HepG2 (cell line): ENCODE measurements at regions not wholly inside any gene's neighbourhood (a gene's known extent, or its start where the extent isn't known, plus 50 kb on each side); places are given as distances from the start of the nearest gene placed in this dataset.

ENCODE experiments used
- ATAC-seq: fragments of 200-7000 bp; cut with Tn5 transposase; 3 replicates; pipeline ENCODE4 v1.9.1; 2020; ENCODE audit warnings: mild to moderate bottlenecking, moderate library complexity
- BruUV-seq: library from RNA; stranded (reverse); fragments of 400-500 nt; replicated peaks from 2 replicates; lab custom pipeline; 2021; lab: Mats Ljungman, UMichigan
- CTCF ChIA-PET: fragments of 300-600 bp; formaldehyde crosslinking; extraction: SDS; loops from one replicate; lab custom pipeline; 2021; ENCODE audit warnings: low total read pairs, inconsistent platforms, low intra/inter-chr PET ratio; lab: Yijun Ruan, JAX
- POLR2A ChIA-PET: fragments of 350-600 bp; sonication (Branson Sonifier 250); formaldehyde crosslinking; loops from one replicate; lab custom pipeline; 2020; ENCODE audit warnings: antibody characterized with exemption, inconsistent platforms; lab: Yijun Ruan, JAX
- DNase-seq: peaks from one replicate; pipeline ENCODE4 v3.0.0-alpha.2; 2015; ENCODE audit warnings: low spot score
- FAIRE-seq: peaks from 3 replicates; lab custom pipeline; 2011; peaks lifted over from hg19 to GRCh38; lab: Jason Lieb, UNC
- H2AFZ ChIP-seq: one replicate; pipeline ENCODE4 v1.6.1; 2011; ENCODE audit warnings: low read length, inconsistent platforms
- H3K27ac ChIP-seq: fragments of 300-600 bp; 3 replicates; pipeline ENCODE4 v1.8.0; 2011; ENCODE audit warnings: mixed run types, mild to moderate bottlenecking, mixed read lengths, low read length, inconsistent platforms; ENCODE audit not compliant: insufficient read depth; ENCODE audit errors: extremely low read length
- H3K27me3 ChIP-seq, 2 experiments: fragments of 200-600 bp in 1 of 2; 2 replicates in 1 of 2; 3 replicates in 1 of 2; pipeline versions ENCODE4 v1.6.0 to v1.8.0; 2011; ENCODE audit warnings: low read length in 2 of 2, mild to moderate bottlenecking in 2 of 2, moderate library complexity in 2 of 2, inconsistent platforms in 1 of 2; ENCODE audit not compliant: insufficient read depth in 2 of 2, control insufficient read depth in 1 of 2
- H3K36me3 ChIP-seq, 2 experiments: fragments of 200-600 bp in 1 of 2; replicated peaks in 1 of 2; 2 replicates in 1 of 2; 3 replicates in 1 of 2; pipeline versions ENCODE4 v1.5.1 to v1.8.0; 2011; ENCODE audit warnings: low read length in 2 of 2, inconsistent platforms in 1 of 2; ENCODE audit not compliant: insufficient read depth in 2 of 2, control insufficient read depth in 1 of 2
- H3K4me1 ChIP-seq: 2 replicates; pipeline ENCODE4 v1.5.1; 2012; ENCODE audit warnings: low read length, inconsistent platforms; ENCODE audit not compliant: insufficient read depth
- H3K4me2 ChIP-seq: 2 replicates; pipeline ENCODE4 v1.6.0; 2011; ENCODE audit warnings: low read depth, low read length, inconsistent platforms
- H3K4me3 ChIP-seq, 3 experiments: fragments of 200-600 bp in 1 of 3; sonication (generic), shearing (Covaris generic) in 1 of 3; replicated peaks in 1 of 3; 2 replicates each; pipeline ENCODE4 v1.5.1; 2011 to 2016; ENCODE audit warnings: low read length in 3 of 3, inconsistent platforms in 2 of 3, low read depth in 2 of 3, mild to moderate bottlenecking in 2 of 3, control low read depth in 1 of 3, mixed read lengths in 1 of 3; ENCODE audit not compliant: insufficient read depth in 1 of 3
- H3K79me2 ChIP-seq: one replicate; pipeline ENCODE4 v1.6.1; 2011; ENCODE audit warnings: low read length, inconsistent platforms; ENCODE audit not compliant: insufficient read depth
- H3K9ac ChIP-seq: 2 replicates; pipeline ENCODE4 v1.6.0; 2011; ENCODE audit warnings: mild to moderate bottlenecking, low read depth, low read length, inconsistent platforms; ENCODE audit not compliant: insufficient read depth
- H3K9me3 ChIP-seq: 2 replicates; pipeline ENCODE4 v1.5.1; 2012; ENCODE audit warnings: mild to moderate bottlenecking, low read length
- H4K20me1 ChIP-seq: 2 replicates; pipeline ENCODE4 v1.6.0; 2011; ENCODE audit warnings: inconsistent platforms, mild to moderate bottlenecking, low read length, moderate library complexity; ENCODE audit not compliant: insufficient read depth
- ARNT2 ChIP-seq: sonication (generic); formaldehyde crosslinking; IDR thresholded peaks from 2 replicates; pipeline ENCODE4 v1.8.0; 2022; ENCODE audit warnings: mild to moderate bottlenecking, low read depth, missing genetic modification reagents, moderate library complexity
- EP300 ChIP-seq, 3 experiments: sonication (generic) in 1 of 3; formaldehyde crosslinking in 1 of 3; IDR thresholded peaks; 2 replicates each; pipeline versions ENCODE4 v1.5.1 to v1.6.1; 2011 to 2020; ENCODE audit warnings: low read depth in 2 of 3, low read length in 2 of 3, borderline replicate concordance in 1 of 3, improper control_type of control experiment in 1 of 3, mild to moderate bottlenecking in 1 of 3, missing genetic modification reagents in 1 of 3, moderate library complexity in 1 of 3
- HNRNPUL1 ChIP-seq: fragments of 200-400 bp; formaldehyde crosslinking; IDR thresholded peaks from 2 replicates; pipeline ENCODE4 v1.6.1; 2017; ENCODE audit warnings: low read depth, mild to moderate bottlenecking, low read length, moderate library complexity
- SMYD3 ChIP-seq: sonication (generic); formaldehyde crosslinking; IDR thresholded peaks from 2 replicates; pipeline ENCODE4 v1.8.1; 2023; ENCODE audit warnings: mild to moderate bottlenecking, missing genetic modification reagents
- SRY ChIP-seq: sonication (generic); formaldehyde crosslinking; IDR thresholded peaks from 2 replicates; pipeline ENCODE4 v1.8.0; 2022; ENCODE audit warnings: mild to moderate bottlenecking, missing genetic modification reagents
- ZNF556 ChIP-seq: sonication (generic); formaldehyde crosslinking; IDR thresholded peaks from 2 replicates; pipeline ENCODE4 v1.4.0; 2020; ENCODE audit warnings: mild to moderate bottlenecking, missing genetic modification reagents, borderline replicate concordance
- ZNF589 ChIP-seq: sonication (generic); formaldehyde crosslinking; conservative IDR thresholded peaks from 2 replicates; pipeline ENCODE4 v1.8.0; 2022; ENCODE audit warnings: mild to moderate bottlenecking, moderate library complexity, missing genetic modification reagents
- ZNF644 ChIP-seq: IDR thresholded peaks from 2 replicates; pipeline ENCODE4 v1.6.1; 2016; ENCODE audit warnings: low read depth
- WGBS: methylation state at CpG from one replicate; pipeline ENCODE4 v1.1.6; 2017; ENCODE audit warnings: low lambda C conversion rate; 5-methylcytosine and 5-hydroxymethylcytosine counted together
- in situ Hi-C: cut with HindIII; loops from 2 replicates; pipeline ENCODE4 v1.10.0; 2017; ENCODE audit warnings: low pct_unique_long_range_greater_than_20kb; ENCODE audit not compliant: extremely low pct_ligation_motif_present
- intact Hi-C: fragments of 100-400 bp; cut with micrococcal nuclease; formaldehyde crosslinking; loops from one replicate; pipeline ENCODE4 v1.10.0; 2022; ENCODE audit not compliant: unreplicated experiment
- TF ChIP-seq, protein P1 (sequence below): sonication (generic); formaldehyde crosslinking; IDR thresholded peaks from 2 replicates; pipeline ENCODE4 v1.8.1; 2022; ENCODE audit warnings: mild to moderate bottlenecking, missing genetic modification reagents
- TF ChIP-seq, protein P2 (sequence below): sonication (generic); formaldehyde crosslinking; IDR thresholded peaks from 2 replicates; pipeline ENCODE4 v1.8.0; 2022; ENCODE audit warnings: mild to moderate bottlenecking, missing genetic modification reagents, moderate library complexity
- TF ChIP-seq, protein P3 (sequence below): conservative IDR thresholded peaks from 2 replicates; pipeline ENCODE4 v1.6.1; 2018; ENCODE audit warnings: missing genetic modification reagents
- TF ChIP-seq, protein P4 (sequence below): sonication (generic); formaldehyde crosslinking; IDR thresholded peaks from 2 replicates; pipeline ENCODE4 v1.8.1; 2023; ENCODE audit warnings: missing genetic modification reagents, inconsistent platforms, borderline replicate concordance

DNA sequence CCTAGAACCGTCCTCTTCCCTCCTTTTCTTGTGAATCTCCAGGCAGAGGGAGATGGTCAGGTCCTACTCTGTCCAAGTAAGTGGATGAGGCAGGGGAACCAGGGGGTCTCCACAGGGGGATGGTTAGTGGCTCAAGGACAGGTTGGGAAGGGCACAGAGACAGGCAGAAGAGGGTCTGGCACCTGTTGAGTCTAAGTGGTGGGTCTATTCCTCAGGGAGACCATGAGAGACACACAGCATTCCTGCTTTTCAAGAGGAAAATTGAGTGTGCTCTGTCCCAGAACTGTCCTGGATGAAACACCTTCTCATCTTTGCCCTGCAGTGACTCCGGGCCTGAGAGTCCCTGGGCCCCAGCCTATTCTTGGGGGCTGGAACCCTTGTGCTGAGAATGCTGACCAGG, 184.8 kb upstream of the GALNT17 start:
- no peaks in the 10 kb centered on the region for H3K36me3 ChIP-seq
- peaks cover 32% of the 10 kb centered on the region; the same call in 1 of the 2 replicates for H3K9me3 ChIP-seq
- no peaks in the 10 kb centered on the region for H3K27me3 ChIP-seq
- CTCF ChIA-PET: no interaction called here
- ATAC-seq (no peak), DNase-seq (no peak), FAIRE-seq (no peak)
- no peak overlapping the region for H3K9ac ChIP-seq
- TF ChIP-seq ZNF556 (CRISPR knock-in tag): no peak
- TF ChIP-seq, protein P1, sequence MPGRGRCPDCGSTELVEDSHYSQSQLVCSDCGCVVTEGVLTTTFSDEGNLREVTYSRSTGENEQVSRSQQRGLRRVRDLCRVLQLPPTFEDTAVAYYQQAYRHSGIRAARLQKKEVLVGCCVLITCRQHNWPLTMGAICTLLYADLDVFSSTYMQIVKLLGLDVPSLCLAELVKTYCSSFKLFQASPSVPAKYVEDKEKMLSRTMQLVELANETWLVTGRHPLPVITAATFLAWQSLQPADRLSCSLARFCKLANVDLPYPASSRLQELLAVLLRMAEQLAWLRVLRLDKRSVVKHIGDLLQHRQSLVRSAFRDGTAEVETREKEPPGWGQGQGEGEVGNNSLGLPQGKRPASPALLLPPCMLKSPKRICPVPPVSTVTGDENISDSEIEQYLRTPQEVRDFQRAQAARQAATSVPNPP (CRISPR knock-in tag): no peak
- TF ChIP-seq, protein P2, sequence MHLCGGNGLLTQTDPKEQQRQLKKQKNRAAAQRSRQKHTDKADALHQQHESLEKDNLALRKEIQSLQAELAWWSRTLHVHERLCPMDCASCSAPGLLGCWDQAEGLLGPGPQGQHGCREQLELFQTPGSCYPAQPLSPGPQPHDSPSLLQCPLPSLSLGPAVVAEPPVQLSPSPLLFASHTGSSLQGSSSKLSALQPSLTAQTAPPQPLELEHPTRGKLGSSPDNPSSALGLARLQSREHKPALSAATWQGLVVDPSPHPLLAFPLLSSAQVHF (CRISPR knock-in tag): no peak
- no peak for TF ChIP-seq ARNT2 (CRISPR knock-in tag)
- no peak for TF ChIP-seq SRY (CRISPR knock-in tag)
- TF ChIP-seq, protein P3, sequence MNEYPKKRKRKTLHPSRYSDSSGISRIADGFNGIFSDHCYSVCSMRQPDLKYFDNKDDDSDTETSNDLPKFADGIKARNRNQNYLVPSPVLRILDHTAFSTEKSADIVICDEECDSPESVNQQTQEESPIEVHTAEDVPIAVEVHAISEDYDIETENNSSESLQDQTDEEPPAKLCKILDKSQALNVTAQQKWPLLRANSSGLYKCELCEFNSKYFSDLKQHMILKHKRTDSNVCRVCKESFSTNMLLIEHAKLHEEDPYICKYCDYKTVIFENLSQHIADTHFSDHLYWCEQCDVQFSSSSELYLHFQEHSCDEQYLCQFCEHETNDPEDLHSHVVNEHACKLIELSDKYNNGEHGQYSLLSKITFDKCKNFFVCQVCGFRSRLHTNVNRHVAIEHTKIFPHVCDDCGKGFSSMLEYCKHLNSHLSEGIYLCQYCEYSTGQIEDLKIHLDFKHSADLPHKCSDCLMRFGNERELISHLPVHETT: no peak
- no peak for TF ChIP-seq ZNF644 (CRISPR knock-in tag)
- TF ChIP-seq EP300 (IDR thresholded peaks at IDR 0.05; ENCODE audit: low read depth in 2 of 2, low read length in 2 of 2): no peak
- TF ChIP-seq EP300 (CRISPR knock-in tag; IDR thresholded peaks at IDR 0.05; ENCODE audit: borderline replicate concordance): no peak
- TF ChIP-seq, protein P4, sequence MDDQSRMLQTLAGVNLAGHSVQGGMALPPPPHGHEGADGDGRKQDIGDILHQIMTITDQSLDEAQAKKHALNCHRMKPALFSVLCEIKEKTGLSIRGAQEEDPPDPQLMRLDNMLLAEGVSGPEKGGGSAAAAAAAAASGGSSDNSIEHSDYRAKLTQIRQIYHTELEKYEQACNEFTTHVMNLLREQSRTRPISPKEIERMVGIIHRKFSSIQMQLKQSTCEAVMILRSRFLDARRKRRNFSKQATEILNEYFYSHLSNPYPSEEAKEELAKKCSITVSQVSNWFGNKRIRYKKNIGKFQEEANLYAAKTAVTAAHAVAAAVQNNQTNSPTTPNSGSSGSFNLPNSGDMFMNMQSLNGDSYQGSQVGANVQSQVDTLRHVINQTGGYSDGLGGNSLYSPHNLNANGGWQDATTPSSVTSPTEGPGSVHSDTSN (CRISPR knock-in tag): no peak
- no peak for TF ChIP-seq HNRNPUL1
- no peak for TF ChIP-seq SMYD3 (CRISPR knock-in tag)
- TF ChIP-seq ZNF589 (CRISPR knock-in tag): no peak
- no peaks in the 10 kb centered on the region for H3K79me2 ChIP-seq
- in situ Hi-C loops: no loop called here
- no peak overlapping the region for H3K4me3 ChIP-seq
- no peak overlapping the region for H3K27ac ChIP-seq
- no peak overlapping the region for H2AFZ ChIP-seq
- no TSS peak for BruUV-seq
- 6% methylated on average over 2 of the region's 2 CpGs for WGBS
- intact Hi-C loops: no loop called here
- no peak overlapping the region for H3K4me2 ChIP-seq
- POLR2A ChIA-PET: no interaction called here
- no peaks in the 10 kb centered on the region for H4K20me1 ChIP-seq
- H3K4me1 ChIP-seq: no peaks in the 10 kb centered on the region
